C4-2B (cell line): ENCODE measurements at regions not wholly inside any gene's neighbourhood (a gene's known extent, or its start where the extent isn't known, plus 50 kb on each side); places are given as distances from the start of the nearest gene placed in this dataset.

Experiments
- CTCF ChIP-seq: fragments of 450-650 bp; conservative IDR thresholded peaks from 2 replicates; pipeline ENCODE4 v1.5.1; 2017; ENCODE audit warnings: mild to moderate bottlenecking
- ZFX ChIP-seq: fragments of 450-650 bp; IDR thresholded peaks from 2 replicates; pipeline ENCODE4 v1.6.1; 2017

GRCh38 chr1:219039682-219040154, 134.0 kb upstream of the LYPLAL1 start:
- TF ChIP-seq CTCF (no peak), ZFX (no peak)
